ENCODE measurements at regions not wholly inside any gene's neighbourhood (a gene's known extent, or its start where the extent isn't known, plus 50 kb on each side); places are given as distances from the start of the nearest gene placed in this dataset.
"Not testable (repeated sequence)": the region's sequence is repeated elsewhere in the genome, so short reads cannot be mapped to it uniquely, and the experiment has no call there.

GRCh38 chr13:31517599-31517998 is 221.7 kb upstream of the RXFP2 start:
- no peak for DNase-seq (ENCODE audit: low read depth, low spot score)

- no peak for DNase-seq (ENCODE audit: low read depth, low spot score)
Measured at GRCh38 chr13:31518645-31519044, 220.7 kb upstream of the RXFP2 start.

- DNase-seq (ENCODE audit: low read depth, low spot score) = no peak
Measured at GRCh38 chr13:31521435-31521834, 217.9 kb upstream of the RXFP2 start.

- no peak for DNase-seq (ENCODE audit: low read depth, low spot score)
Measured at GRCh38 chr13:31522396-31522795, 216.9 kb upstream of the RXFP2 start.

- DNase-seq (ENCODE audit: low read depth, low spot score) = no peak
Measured at GRCh38 chr13:31528176-31528575, 211.2 kb upstream of the RXFP2 start.

GRCh38 chr13:31528758-31529157 is 210.6 kb upstream of the RXFP2 start:
- DNase-seq (ENCODE audit: low read depth, low spot score) = no peak

- no peak for DNase-seq (ENCODE audit: low read depth, low spot score)
Measured at GRCh38 chr13:31530922-31531321, 208.4 kb upstream of the RXFP2 start.

- DNase-seq (ENCODE audit: low read depth, low spot score) = no peak
Measured at GRCh38 chr13:31537052-31537451, 202.3 kb upstream of the RXFP2 start.

- DNase-seq (ENCODE audit: low read depth, low spot score) = peak; percentile 11
Measured at GRCh38 chr13:31538067-31539042, 201.0 kb upstream of the RXFP2 start.

GRCh38 chr13:31540281-31540680 is 199.0 kb upstream of the RXFP2 start:
- DNase-seq (ENCODE audit: low read depth, low spot score) = no peak

- DNase-seq (ENCODE audit: low read depth, low spot score) = no peak
Measured at GRCh38 chr13:31543190-31543589, 196.1 kb upstream of the RXFP2 start.

- DNase-seq (ENCODE audit: low read depth, low spot score) = no peak
Measured at GRCh38 chr13:31545616-31546015, 193.7 kb upstream of the RXFP2 start.

- no peak for DNase-seq (ENCODE audit: low read depth, low spot score)
Measured at GRCh38 chr13:31556376-31556775, 182.9 kb upstream of the RXFP2 start.

- DNase-seq (ENCODE audit: low read depth, low spot score) = not testable (repeated sequence)
Measured at GRCh38 chr13:31584221-31584620, 155.1 kb upstream of the RXFP2 start.

- no peak for DNase-seq (ENCODE audit: low read depth, low spot score)
Measured at GRCh38 chr13:31587698-31588266, 151.5 kb upstream of the RXFP2 start.

- no peak for DNase-seq (ENCODE audit: low read depth, low spot score)
Measured at GRCh38 chr13:31588316-31588715, 151.0 kb upstream of the RXFP2 start.

- DNase-seq (ENCODE audit: low read depth, low spot score) = no peak
Measured at GRCh38 chr13:31588893-31589292, 150.4 kb upstream of the RXFP2 start.

- DNase-seq (ENCODE audit: low read depth, low spot score) = no peak
Measured at GRCh38 chr13:31591642-31592233, 147.6 kb upstream of the RXFP2 start.

- DNase-seq (ENCODE audit: low read depth, low spot score) = no peak
Measured at GRCh38 chr13:31594056-31594455, 145.3 kb upstream of the RXFP2 start.

- DNase-seq (ENCODE audit: low read depth, low spot score) = no peak
Measured at GRCh38 chr13:31595563-31595962, 143.8 kb upstream of the RXFP2 start.

GRCh38 chr13:31598990-31599389 is 140.3 kb upstream of the RXFP2 start:
- DNase-seq (ENCODE audit: low read depth, low spot score) = no peak

- DNase-seq (ENCODE audit: low read depth, low spot score) = no peak
Measured at GRCh38 chr13:31605076-31605860, 134.1 kb upstream of the RXFP2 start.
